B cell (primary cell): ENCODE measurements at regions not wholly inside any gene's neighbourhood (a gene's known extent, or its start where the extent isn't known, plus 50 kb on each side); places are given as distances from the start of the nearest gene placed in this dataset.

Source experiments
- ATAC-seq: fragments of 200-7000 bp; cut with Tn5 transposase; one replicate; pipeline ENCODE4 v1.10.0; 2021; ENCODE audit warnings: low read depth, mild to moderate bottlenecking, moderate number of reproducible peaks, moderate library complexity
- CTCF ChIA-PET: fragments of 350-600 bp; sonication (Branson Sonifier 250); formaldehyde crosslinking; loops from one replicate; lab custom pipeline; 2021; ENCODE audit warnings: antibody characterized with exemption, inconsistent platforms; lab: Charles Lee
- POLR2A ChIA-PET: fragments of 350-600 bp; sonication (Branson Sonifier 250); formaldehyde crosslinking; loops from one replicate; lab custom pipeline; 2021; ENCODE audit warnings: antibody characterized with exemption; lab: Charles Lee
- DNase-seq: peaks from one replicate; pipeline ENCODE4 v3.0.0; 2013
- H2AFZ ChIP-seq: 2 replicates; pipeline ENCODE4 v1.6.1; 2012; ENCODE audit warnings: mild to moderate bottlenecking, low read depth, low read length; ENCODE audit not compliant: insufficient read depth, poor library complexity, severe bottlenecking
- H3K27ac ChIP-seq, 2 donors: 1 replicate in 1 of 2; 2 replicates in 1 of 2; pipeline ENCODE4 v1.5.1; 2012 to 2013; ENCODE audit warnings: low read length in 2 of 2, mild to moderate bottlenecking in 2 of 2, moderate library complexity in 1 of 2
- H3K27me3 ChIP-seq, 4 experiments: fragments of 200-600 bp in 1 of 4; sonication (generic) in 1 of 4; replicated peaks in 1 of 4; 1 replicate in 2 of 4; 2 replicates in 2 of 4; pipeline versions ENCODE4 v1.6.1 to v1.7.0; 2013 to 2016; ENCODE audit warnings: low read length in 3 of 4, mild to moderate bottlenecking in 2 of 4, mixed read lengths in 1 of 4, moderate library complexity in 1 of 4; ENCODE audit not compliant: insufficient read depth in 4 of 4, control insufficient read depth in 3 of 4; ENCODE audit errors: control extremely low read depth in 1 of 4
- H3K36me3 ChIP-seq, 2 experiments: replicated peaks in 1 of 2; 1 replicate in 1 of 2; 2 replicates in 1 of 2; pipeline versions ENCODE4 v1.6.1 to v1.7.1; 2013; ENCODE audit warnings: low read length in 1 of 2; ENCODE audit not compliant: insufficient read depth in 2 of 2, control insufficient read depth in 1 of 2; ENCODE audit errors: control extremely low read depth in 1 of 2, extremely low read depth in 1 of 2
- H3K4me1 ChIP-seq, 2 donors: fragments of 200-600 bp in 1 of 2; sonication (generic) in 1 of 2; 1 replicate in 1 of 2; 2 replicates in 1 of 2; pipeline versions ENCODE4 v1.5.1 to v1.6.1; 2013 to 2017; ENCODE audit warnings: low read length in 2 of 2; ENCODE audit not compliant: control insufficient read depth in 2 of 2, insufficient read depth in 2 of 2
- H3K4me2 ChIP-seq: replicated peaks from 2 replicates; pipeline ENCODE3; 2012; ENCODE audit warnings: mild to moderate bottlenecking, low read depth, low read length; ENCODE audit not compliant: poor library complexity, severe bottlenecking
- H3K4me3 ChIP-seq, 5 experiments: fragments of 200-600 bp in 1 of 5; sonication (generic) in 1 of 5; 1 replicate in 3 of 5; 2 replicates in 2 of 5; pipeline versions ENCODE4 v1.5.1 to v1.7.0; 2011 to 2016; ENCODE audit warnings: low read length in 4 of 5, mild to moderate bottlenecking in 4 of 5, low read depth in 2 of 5, control low read depth in 1 of 5, moderate library complexity in 1 of 5; ENCODE audit not compliant: insufficient read depth in 1 of 5; ENCODE audit errors: control extremely low read depth in 1 of 5, extremely low read depth in 1 of 5
- H3K79me2 ChIP-seq: fragments of 200-600 bp; sonication (generic); one replicate; pipeline ENCODE4 v1.6.0; 2016; ENCODE audit warnings: low read length; ENCODE audit not compliant: control insufficient read depth, insufficient read depth
- H3K9ac ChIP-seq: fragments of 200-600 bp; sonication (generic); 2 replicates; pipeline ENCODE4 v1.6.1; 2017; ENCODE audit warnings: mild to moderate bottlenecking, low read length, moderate library complexity
- H3K9me3 ChIP-seq, 3 donors: one replicate each; pipeline versions ENCODE4 v1.6.1 to v1.7.1; 2013; ENCODE audit warnings: low read length in 2 of 3; ENCODE audit not compliant: control insufficient read depth in 2 of 3, insufficient read depth in 1 of 3; ENCODE audit errors: control extremely low read depth in 1 of 3
- H4K20me1 ChIP-seq: 2 replicates; pipeline ENCODE4 v1.6.0; 2012; ENCODE audit warnings: mild to moderate bottlenecking, low read length; ENCODE audit not compliant: insufficient read depth, control insufficient read depth, poor library complexity, severe bottlenecking
- H3K27ac Mint-ChIP-seq: one replicate; pipeline ENCODE4 v1.8.0; 2021; ENCODE audit warnings: mixed read lengths
- H3K27me3 Mint-ChIP-seq: one replicate; pipeline ENCODE4 v1.8.0; 2021; ENCODE audit warnings: mixed read lengths
- H3K4me1 Mint-ChIP-seq: one replicate; pipeline ENCODE4 v1.8.0; 2021; ENCODE audit warnings: mixed read lengths
- H3K4me3 Mint-ChIP-seq: one replicate; pipeline ENCODE4 v1.8.0; 2021; ENCODE audit warnings: mixed read lengths
- H3K9me3 Mint-ChIP-seq: one replicate; pipeline ENCODE4 v1.8.0; 2022; ENCODE audit warnings: mixed read lengths; ENCODE audit not compliant: insufficient read depth
- EZH2 ChIP-seq: IDR thresholded peaks from 2 replicates; pipeline ENCODE4 v1.6.1; 2012; ENCODE audit warnings: borderline replicate concordance, low read depth, mild to moderate bottlenecking, moderate library complexity, low read length; ENCODE audit not compliant: insufficient read depth, poor library complexity, severe bottlenecking
- WGBS: methylation state at CpG from one replicate; pipeline ENCODE4 v1.1.5; 2013; ENCODE audit warnings: missing lambda C conversion rate; ENCODE audit not compliant: insufficient coverage; 5-methylcytosine and 5-hydroxymethylcytosine counted together
- intact Hi-C: fragments of 100-400 bp; cut with micrococcal nuclease; formaldehyde crosslinking; loops from one replicate; pipeline ENCODE4 v1.10.0; 2022
- TF ChIP-seq, protein P1 (sequence below): fragments of 200-600 bp; IDR thresholded peaks from one replicate; pipeline ENCODE4 v1.8.0; 2022; ENCODE audit warnings: antibody characterized with exemption, mild to moderate bottlenecking

- H3K27ac Mint-ChIP-seq = no peak overlapping the region
- ATAC-seq (no peak), DNase-seq (no peak)
- no peaks in the 10 kb centered on the region for H3K4me1 ChIP-seq
- CTCF ChIA-PET = no interaction called here
- H3K27me3 Mint-ChIP-seq = no peaks in the 10 kb centered on the region
- no peak overlapping the region for H3K4me3 Mint-ChIP-seq
- no peak overlapping the region for H3K4me3 ChIP-seq
- H3K36me3 ChIP-seq = no peaks in the 10 kb centered on the region
- TF ChIP-seq, protein P1, sequence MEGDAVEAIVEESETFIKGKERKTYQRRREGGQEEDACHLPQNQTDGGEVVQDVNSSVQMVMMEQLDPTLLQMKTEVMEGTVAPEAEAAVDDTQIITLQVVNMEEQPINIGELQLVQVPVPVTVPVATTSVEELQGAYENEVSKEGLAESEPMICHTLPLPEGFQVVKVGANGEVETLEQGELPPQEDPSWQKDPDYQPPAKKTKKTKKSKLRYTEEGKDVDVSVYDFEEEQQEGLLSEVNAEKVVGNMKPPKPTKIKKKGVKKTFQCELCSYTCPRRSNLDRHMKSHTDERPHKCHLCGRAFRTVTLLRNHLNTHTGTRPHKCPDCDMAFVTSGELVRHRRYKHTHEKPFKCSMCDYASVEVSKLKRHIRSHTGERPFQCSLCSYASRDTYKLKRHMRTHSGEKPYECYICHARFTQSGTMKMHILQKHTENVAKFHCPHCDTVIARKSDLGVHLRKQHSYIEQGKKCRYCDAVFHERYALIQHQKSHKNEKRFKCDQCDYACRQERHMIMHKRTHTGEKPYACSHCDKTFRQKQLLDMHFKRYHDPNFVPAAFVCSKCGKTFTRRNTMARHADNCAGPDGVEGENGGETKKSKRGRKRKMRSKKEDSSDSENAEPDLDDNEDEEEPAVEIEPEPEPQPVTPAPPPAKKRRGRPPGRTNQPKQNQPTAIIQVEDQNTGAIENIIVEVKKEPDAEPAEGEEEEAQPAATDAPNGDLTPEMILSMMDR = no peak
- no peak for TF ChIP-seq EZH2
- no peak overlapping the region for H3K4me2 ChIP-seq
- POLR2A ChIA-PET = no interaction called here
- no peaks in the 10 kb centered on the region for H3K27me3 ChIP-seq
- no peak overlapping the region for H3K9ac ChIP-seq
- peaks cover 2% of the 10 kb centered on the region for H3K9me3 Mint-ChIP-seq
- peaks cover 0 to 9% (median 0%) of the 10 kb centered on the region in 3 donors for H3K9me3 ChIP-seq
- no peaks in the 10 kb centered on the region for H3K4me1 Mint-ChIP-seq
- H3K27ac ChIP-seq = no peak overlapping the region
- no peak overlapping the region for H2AFZ ChIP-seq
- no peaks in the 10 kb centered on the region for H3K79me2 ChIP-seq
- intact Hi-C loops = no loop called here
- H4K20me1 ChIP-seq = no peaks in the 10 kb centered on the region
Measured at GRCh38 chr6:164291224-164291623, 876.7 kb downstream of the QKI start.

DNA sequence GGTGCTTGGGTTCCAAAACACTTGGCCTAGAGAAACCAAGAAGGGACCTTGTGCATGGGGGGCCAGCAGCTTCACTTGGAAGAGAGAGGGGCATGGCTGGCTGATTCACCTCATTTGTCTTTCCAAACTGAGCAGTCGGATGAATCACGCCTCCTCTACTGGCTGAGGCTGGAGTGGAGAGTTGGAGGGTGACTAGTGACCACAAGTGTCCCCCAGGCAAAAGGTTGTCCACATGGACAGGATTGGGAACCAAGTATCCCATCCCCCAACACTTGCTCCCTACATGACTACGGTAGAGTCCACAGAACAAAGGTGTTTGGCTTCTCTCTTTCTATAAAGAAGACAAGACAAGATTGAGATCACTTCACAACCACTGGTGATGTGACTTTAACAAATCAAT lies 875.6 kb downstream of the QKI start:
- WGBS = no CpG with 5 or more reads among the region's 3 CpGs
- H3K27ac Mint-ChIP-seq = no peak overlapping the region
- no peaks in the 10 kb centered on the region for H3K27me3 Mint-ChIP-seq
- Histone ChIP-seq H3K4me2 (no peak overlapping the region), H3K4me1 (no peaks in the 10 kb centered on the region), H2AFZ (no peak overlapping the region), H3K4me3 (no peak overlapping the region), H3K9ac (no peak overlapping the region), H3K79me2 (no peaks in the 10 kb centered on the region), H3K27me3 (no peaks in the 10 kb centered on the region), H4K20me1 (no peaks in the 10 kb centered on the region), H3K27ac (no peak overlapping the region), H3K36me3 (no peaks in the 10 kb centered on the region), H3K9me3 (peaks cover 0 to 9% (median 0%) of the 10 kb centered on the region in 3 donors)
- H3K4me3 Mint-ChIP-seq = no peak overlapping the region
- DNase-seq (no peak), ATAC-seq (no peak)
- intact Hi-C loops = no loop called here
- POLR2A ChIA-PET = no interaction called here
- no peaks in the 10 kb centered on the region for H3K4me1 Mint-ChIP-seq
- peaks cover 2% of the 10 kb centered on the region for H3K9me3 Mint-ChIP-seq
- CTCF ChIA-PET = no interaction called here
- TF ChIP-seq, protein P1 = no peak
